22Rv1 (cell line): ENCODE measurements at regions not wholly inside any gene's neighbourhood (a gene's known extent, or its start where the extent isn't known, plus 50 kb on each side); places are given as distances from the start of the nearest gene placed in this dataset.

Experiments
- ZFX ChIP-seq: fragments of 450-650 bp; IDR thresholded peaks from 2 replicates; pipeline ENCODE4 v1.6.1; 2017; ENCODE audit warnings: antibody characterized with exemption, borderline replicate concordance
- TF ChIP-seq, protein P1 (sequence below): fragments of 450-650 bp; IDR thresholded peaks from 2 replicates; pipeline ENCODE4 v1.5.1; 2017; ENCODE audit warnings: mild to moderate bottlenecking

DNA sequence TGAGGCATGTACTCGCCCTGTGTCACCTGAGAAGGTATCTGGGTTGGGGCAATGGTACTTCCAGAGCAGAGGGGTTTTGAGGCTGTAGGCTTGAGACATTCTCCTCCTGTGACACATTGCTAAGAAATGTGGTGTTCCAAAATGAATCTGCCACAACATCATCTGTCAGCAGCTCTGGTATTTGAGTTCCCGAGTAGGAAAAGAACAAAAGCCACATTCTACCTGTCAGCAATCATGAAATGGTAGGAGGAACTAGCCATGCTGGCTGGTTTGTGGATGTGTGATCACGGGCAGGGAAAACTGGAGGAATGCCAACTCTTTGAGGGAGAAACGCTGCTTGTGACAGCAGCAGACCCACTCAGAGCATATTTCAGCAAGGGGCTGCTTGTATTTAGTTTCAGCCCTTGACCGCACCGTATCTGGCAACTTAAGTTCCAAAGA is 579.4 kb upstream of the TBL1XR1 start:
- TF ChIP-seq, protein P1, sequence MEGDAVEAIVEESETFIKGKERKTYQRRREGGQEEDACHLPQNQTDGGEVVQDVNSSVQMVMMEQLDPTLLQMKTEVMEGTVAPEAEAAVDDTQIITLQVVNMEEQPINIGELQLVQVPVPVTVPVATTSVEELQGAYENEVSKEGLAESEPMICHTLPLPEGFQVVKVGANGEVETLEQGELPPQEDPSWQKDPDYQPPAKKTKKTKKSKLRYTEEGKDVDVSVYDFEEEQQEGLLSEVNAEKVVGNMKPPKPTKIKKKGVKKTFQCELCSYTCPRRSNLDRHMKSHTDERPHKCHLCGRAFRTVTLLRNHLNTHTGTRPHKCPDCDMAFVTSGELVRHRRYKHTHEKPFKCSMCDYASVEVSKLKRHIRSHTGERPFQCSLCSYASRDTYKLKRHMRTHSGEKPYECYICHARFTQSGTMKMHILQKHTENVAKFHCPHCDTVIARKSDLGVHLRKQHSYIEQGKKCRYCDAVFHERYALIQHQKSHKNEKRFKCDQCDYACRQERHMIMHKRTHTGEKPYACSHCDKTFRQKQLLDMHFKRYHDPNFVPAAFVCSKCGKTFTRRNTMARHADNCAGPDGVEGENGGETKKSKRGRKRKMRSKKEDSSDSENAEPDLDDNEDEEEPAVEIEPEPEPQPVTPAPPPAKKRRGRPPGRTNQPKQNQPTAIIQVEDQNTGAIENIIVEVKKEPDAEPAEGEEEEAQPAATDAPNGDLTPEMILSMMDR: no peak
- TF ChIP-seq ZFX: no peak
